ENCODE measurements at regions not wholly inside any gene's neighbourhood (a gene's known extent, or its start where the extent isn't known, plus 50 kb on each side); places are given as distances from the start of the nearest gene placed in this dataset.

GRCh38 chr11:39294648-39295047, 2164.8 kb downstream of the LRRC4C start:
- no peak for DNase-seq (ENCODE audit: low read depth in 2 of 2)

GRCh38 chr11:39288011-39288410, 2171.4 kb downstream of the LRRC4C start:
- DNase-seq (ENCODE audit: low read depth in 2 of 2), result no peak

- DNase-seq (ENCODE audit: low read depth in 2 of 2), result no peak
Measured at GRCh38 chr11:39268176-39268690, 2191.2 kb downstream of the LRRC4C start.

GRCh38 chr11:39255648-39256047, 2203.8 kb downstream of the LRRC4C start:
- DNase-seq (ENCODE audit: low read depth in 2 of 2), result no peak

- no peak for DNase-seq (ENCODE audit: low read depth in 2 of 2)
Measured at GRCh38 chr11:39249566-39250365, 2209.7 kb downstream of the LRRC4C start.

GRCh38 chr11:39247570-39248137, 2211.8 kb downstream of the LRRC4C start:
- DNase-seq (ENCODE audit: low read depth in 2 of 2), result no peak

GRCh38 chr11:39239553-39239952, 2219.9 kb downstream of the LRRC4C start:
- no peak for DNase-seq (ENCODE audit: low read depth in 2 of 2)

- DNase-seq (ENCODE audit: low read depth in 2 of 2), result no peak
Measured at GRCh38 chr11:39236916-39237315, 2222.5 kb downstream of the LRRC4C start.

- no peak for DNase-seq (ENCODE audit: low read depth in 2 of 2)
Measured at GRCh38 chr11:39221550-39222138, 2237.8 kb downstream of the LRRC4C start.

GRCh38 chr11:39220501-39221230, 2238.8 kb downstream of the LRRC4C start:
- no peak for DNase-seq (ENCODE audit: low read depth in 2 of 2)

GRCh38 chr11:39220069-39220468, 2239.4 kb downstream of the LRRC4C start:
- DNase-seq (ENCODE audit: low read depth in 2 of 2), result no peak

- no peak for DNase-seq (ENCODE audit: low read depth in 2 of 2)
Measured at GRCh38 chr11:39209981-39210380, 2249.5 kb downstream of the LRRC4C start.

- no peak for DNase-seq (ENCODE audit: low read depth in 2 of 2)
Measured at GRCh38 chr11:39205236-39205995, 2254.0 kb downstream of the LRRC4C start.

GRCh38 chr11:39192671-39193070, 2266.8 kb downstream of the LRRC4C start:
- DNase-seq (ENCODE audit: low read depth in 2 of 2), result no peak

- DNase-seq (ENCODE audit: low read depth in 2 of 2), result no peak
Measured at GRCh38 chr11:39190751-39191150, 2268.7 kb downstream of the LRRC4C start.

- no peak for DNase-seq (ENCODE audit: low read depth in 2 of 2)
Measured at GRCh38 chr11:39177678-39178077, 2281.8 kb downstream of the LRRC4C start.

- DNase-seq (ENCODE audit: low read depth in 2 of 2), result no peak
Measured at GRCh38 chr11:39174965-39175364, 2284.5 kb downstream of the LRRC4C start.

GRCh38 chr11:39174196-39174595, 2285.3 kb downstream of the LRRC4C start:
- DNase-seq (ENCODE audit: low read depth in 2 of 2), result no peak

- DNase-seq (ENCODE audit: low read depth in 2 of 2), result no peak
Measured at GRCh38 chr11:39165021-39165420, 2294.4 kb downstream of the LRRC4C start.

GRCh38 chr11:39149214-39149613, 2310.2 kb downstream of the LRRC4C start:
- DNase-seq (ENCODE audit: low read depth in 2 of 2), result no peak

- no peak for DNase-seq (ENCODE audit: low read depth in 2 of 2)
Measured at GRCh38 chr11:39145346-39145745, 2314.1 kb downstream of the LRRC4C start.

Measured in activated CD8-positive, alpha-beta memory T cell treated with anti-CD3 and anti-CD28 coated beads for 4 hours (primary cell).